ENCODE measurements at regions not wholly inside any gene's neighbourhood (a gene's known extent, or its start where the extent isn't known, plus 50 kb on each side); places are given as distances from the start of the nearest gene placed in this dataset.

DNA sequence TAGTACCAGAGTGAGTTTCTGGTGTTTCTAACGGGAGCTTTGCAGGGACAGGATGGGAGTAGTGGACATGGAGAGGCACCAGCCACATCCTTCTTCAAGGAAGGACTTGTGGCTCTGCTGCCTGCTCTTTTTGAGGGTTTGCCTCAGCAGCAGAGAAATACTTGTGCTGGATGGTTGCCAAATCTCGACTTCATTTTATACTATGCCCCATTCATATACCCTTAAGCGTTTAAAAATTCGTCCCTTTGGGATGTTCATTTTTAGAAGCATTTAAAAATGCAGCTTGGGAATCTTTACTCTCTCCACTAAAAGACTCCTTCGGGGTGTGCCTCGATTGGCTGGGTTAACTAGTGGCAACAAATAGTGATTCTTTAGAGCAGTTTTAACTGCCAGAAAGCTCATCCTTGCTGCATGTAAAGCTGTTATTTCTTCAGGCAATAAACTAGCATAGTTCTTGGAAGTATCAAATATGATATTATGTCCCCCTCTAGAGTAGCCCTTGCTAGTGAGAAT lies 126.5 kb upstream of the B3GAT2 start:
- TF ChIP-seq POLR2A (IDR thresholded peaks at IDR 0.05) = no peak
- TF ChIP-seq, protein P1, sequence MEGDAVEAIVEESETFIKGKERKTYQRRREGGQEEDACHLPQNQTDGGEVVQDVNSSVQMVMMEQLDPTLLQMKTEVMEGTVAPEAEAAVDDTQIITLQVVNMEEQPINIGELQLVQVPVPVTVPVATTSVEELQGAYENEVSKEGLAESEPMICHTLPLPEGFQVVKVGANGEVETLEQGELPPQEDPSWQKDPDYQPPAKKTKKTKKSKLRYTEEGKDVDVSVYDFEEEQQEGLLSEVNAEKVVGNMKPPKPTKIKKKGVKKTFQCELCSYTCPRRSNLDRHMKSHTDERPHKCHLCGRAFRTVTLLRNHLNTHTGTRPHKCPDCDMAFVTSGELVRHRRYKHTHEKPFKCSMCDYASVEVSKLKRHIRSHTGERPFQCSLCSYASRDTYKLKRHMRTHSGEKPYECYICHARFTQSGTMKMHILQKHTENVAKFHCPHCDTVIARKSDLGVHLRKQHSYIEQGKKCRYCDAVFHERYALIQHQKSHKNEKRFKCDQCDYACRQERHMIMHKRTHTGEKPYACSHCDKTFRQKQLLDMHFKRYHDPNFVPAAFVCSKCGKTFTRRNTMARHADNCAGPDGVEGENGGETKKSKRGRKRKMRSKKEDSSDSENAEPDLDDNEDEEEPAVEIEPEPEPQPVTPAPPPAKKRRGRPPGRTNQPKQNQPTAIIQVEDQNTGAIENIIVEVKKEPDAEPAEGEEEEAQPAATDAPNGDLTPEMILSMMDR (IDR thresholded peaks at IDR 0.05) = no peak
- TF ChIP-seq POLR2AphosphoS5 (IDR thresholded peaks at IDR 0.05) = no peak

Data from breast epithelium (tissue), 3 donors.